GM12891 (cell line): ENCODE measurements at regions not wholly inside any gene's neighbourhood (a gene's known extent, or its start where the extent isn't known, plus 50 kb on each side); places are given as distances from the start of the nearest gene placed in this dataset.

ENCODE experiments used
- PAX5 ChIP-seq: IDR thresholded peaks from 2 replicates; pipeline ENCODE4 v1.6.1; 2011; ENCODE audit warnings: low read length, moderate library complexity, mild to moderate bottlenecking; ENCODE audit not compliant: insufficient read depth, severe bottlenecking
- POLR2A ChIP-seq: IDR thresholded peaks from 2 replicates; pipeline ENCODE4 v1.6.1; 2011; ENCODE audit warnings: low read depth, low read length, control low read depth
- POLR2AphosphoS5 ChIP-seq: IDR thresholded peaks from 2 replicates; pipeline ENCODE4 v1.6.1; 2011; ENCODE audit warnings: low read depth, low read length, control low read depth
- POU2F2 ChIP-seq: IDR thresholded peaks from 2 replicates; pipeline ENCODE4 v1.6.1; 2011; ENCODE audit warnings: low read depth, mild to moderate bottlenecking, control low read depth, low read length, moderate library complexity
- SPI1 ChIP-seq: IDR thresholded peaks from 2 replicates; pipeline ENCODE4 v1.6.1; 2011; ENCODE audit warnings: low read depth, low read length, control low read depth
- TAF1 ChIP-seq: IDR thresholded peaks from 2 replicates; pipeline ENCODE4 v1.6.1; 2011; ENCODE audit warnings: low read depth, low read length, control low read depth

DNA sequence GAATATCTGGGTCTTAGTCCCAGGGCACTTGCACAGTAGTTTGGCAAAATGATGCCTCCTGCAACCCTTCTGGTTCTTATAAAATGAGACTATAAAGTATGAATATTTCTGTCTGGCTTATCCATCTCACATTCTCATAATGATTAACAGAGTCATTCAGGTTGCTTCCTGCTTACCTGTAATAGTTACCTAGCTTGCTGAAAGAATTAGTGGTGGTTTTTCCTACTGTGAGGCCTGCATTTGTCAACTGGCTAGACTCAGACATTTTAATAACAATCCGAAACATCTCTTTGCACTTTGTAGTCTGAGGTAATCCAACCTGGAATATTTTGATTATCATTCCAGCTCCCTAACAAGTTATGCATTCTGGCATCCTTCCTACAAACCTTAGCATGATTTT, 75.6 kb upstream of the POU1F1 start:
- no peak for TF ChIP-seq TAF1
- TF ChIP-seq POLR2A, result no peak
- TF ChIP-seq POU2F2, result no peak
- TF ChIP-seq POLR2AphosphoS5, result no peak
- TF ChIP-seq SPI1, result no peak
- no peak for TF ChIP-seq PAX5
